GM12878 (cell line): ENCODE measurements at regions not wholly inside any gene's neighbourhood (a gene's known extent, or its start where the extent isn't known, plus 50 kb on each side); places are given as distances from the start of the nearest gene placed in this dataset.

Experiments used
- BCLAF1 ChIP-seq: fragments of 450-650 bp; IDR thresholded peaks from 2 replicates; pipeline ENCODE4 v1.6.1; 2017; ENCODE audit warnings: antibody characterized with exemption, mild to moderate bottlenecking, moderate library complexity
- EP300 ChIP-seq, 2 experiments: fragments of 150-350 bp in 1 of 2; IDR thresholded peaks; 2 replicates each; pipeline ENCODE4 v1.6.1; 2011 to 2012; ENCODE audit warnings: low read depth in 2 of 2, low read length in 2 of 2, borderline replicate concordance in 1 of 2, improper control_type of control experiment in 1 of 2, inconsistent platforms in 1 of 2; ENCODE audit not compliant: control insufficient read depth in 1 of 2
- HDAC6 ChIP-seq: fragments of 200-600 bp; sonication (generic); IDR thresholded peaks from one replicate; pipeline ENCODE4 v1.8.0; 2017; ENCODE audit warnings: antibody characterized with exemption; ENCODE audit not compliant: unreplicated experiment
- NFYA ChIP-seq: IDR thresholded peaks from 2 replicates; pipeline ENCODE4 v1.6.1; 2011; ENCODE audit warnings: low read depth, mild to moderate bottlenecking, low read length, improper control_type of control experiment, borderline replicate concordance
- NR2C1 ChIP-seq: fragments of 450-650 bp; IDR thresholded peaks from 2 replicates; pipeline ENCODE4 v1.6.1; 2017; ENCODE audit warnings: antibody characterized with exemption, mild to moderate bottlenecking, moderate library complexity
- SIN3A ChIP-seq: IDR thresholded peaks from 2 replicates; pipeline ENCODE4 v1.6.1; 2012; ENCODE audit warnings: low read depth, low read length, improper control_type of control experiment
- USF2 ChIP-seq: IDR thresholded peaks from 2 replicates; pipeline ENCODE4 v1.6.1; 2011; ENCODE audit warnings: low read depth, low read length, improper control_type of control experiment, borderline replicate concordance
- YY1 ChIP-seq: IDR thresholded peaks from 2 replicates; pipeline ENCODE4 v1.6.1; 2011; ENCODE audit warnings: low read depth, mild to moderate bottlenecking, low read length
- ZBTB40 ChIP-seq: fragments of 450-650 bp; IDR thresholded peaks from 2 replicates; pipeline ENCODE4 v1.6.1; 2016; ENCODE audit warnings: mild to moderate bottlenecking, moderate library complexity, borderline replicate concordance
- ZNF687 ChIP-seq: fragments of 450-650 bp; IDR thresholded peaks from 2 replicates; pipeline ENCODE4 v1.6.1; 2017; ENCODE audit warnings: mild to moderate bottlenecking, moderate library complexity

GRCh38 chr7:55309040-55309991 lies 55.8 kb upstream of the LANCL2 start (continued):
- TF ChIP-seq ZBTB40 (no peak; the same call in 1 of the 2 replicates), BCLAF1 (no peak), YY1 (0 out of 2 replicates have a peak, but pooled peaks have one; percentile 50), ZNF687 (peak; percentile 94), EP300 (IDR thresholded peaks at IDR 0.05; ENCODE audit: borderline replicate concordance in 1 of 2, control insufficient read depth in 1 of 2, low read depth in 2 of 2, low read length in 2 of 2) (peak; percentile 97 to 99), NFYA (no peak), HDAC6 (no peak), USF2 (no peak), NR2C1 (no peak), SIN3A (no peak)
